ENCODE measurements at regions not wholly inside any gene's neighbourhood (a gene's known extent, or its start where the extent isn't known, plus 50 kb on each side); places are given as distances from the start of the nearest gene placed in this dataset.

DNA sequence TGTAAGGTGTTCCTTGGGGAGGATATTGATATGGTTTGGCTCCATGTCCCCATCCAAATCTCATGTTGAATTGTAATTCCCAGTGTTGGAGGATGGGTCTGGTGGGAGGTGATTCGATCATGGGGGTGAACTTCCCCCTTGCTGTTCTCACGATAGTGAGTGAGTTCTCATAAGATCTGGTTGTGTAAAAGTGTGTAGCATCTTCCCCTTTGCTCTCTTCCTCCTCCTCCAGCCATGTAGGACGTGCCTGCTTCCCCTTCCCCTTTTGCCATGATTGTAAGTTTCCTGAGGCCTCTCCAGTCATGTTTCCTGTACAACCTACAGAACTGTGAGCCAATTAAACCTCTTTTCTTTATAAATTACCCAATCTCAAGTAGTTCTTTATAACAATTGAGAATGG, 458.7 kb downstream of the LPIN1 start:
- H3K4me1 ChIP-seq (replicated peaks): no peaks in the 10 kb centered on the region
- intact Hi-C loops (cut with DNase I): no loop called here
- H3K27me3 ChIP-seq (replicated peaks; ENCODE audit: insufficient read depth): no peaks in the 10 kb centered on the region
- H3K27ac ChIP-seq: no peak overlapping the region
- no peaks in the 10 kb centered on the region for H3K9me3 ChIP-seq
- WGBS: 84% methylated on average over 3 of the region's 3 CpGs
- no peak for TF ChIP-seq POLR2A (IDR thresholded peaks at IDR 0.05)
- no peak for TF ChIP-seq POLR2AphosphoS5 (IDR thresholded peaks at IDR 0.05)
- TF ChIP-seq CTCF (IDR thresholded peaks at IDR 0.05): no peak
- H3K4me3 ChIP-seq: no peak overlapping the region
- no peak for DNase-seq (ENCODE audit: low spot score)
- H3K36me3 ChIP-seq: no peaks in the 10 kb centered on the region

GRCh38 chr2:12207491-12207890, 461.1 kb downstream of the LPIN1 start:
- no peak overlapping the region for H3K27ac ChIP-seq
- 96% methylated on average over 1 of the region's 1 CpG for WGBS
- H3K36me3 ChIP-seq: no peaks in the 10 kb centered on the region
- TF ChIP-seq POLR2AphosphoS5 (IDR thresholded peaks at IDR 0.05): no peak
- TF ChIP-seq CTCF (IDR thresholded peaks at IDR 0.05): no peak
- no peak for TF ChIP-seq POLR2A (IDR thresholded peaks at IDR 0.05)
- no peak for DNase-seq (ENCODE audit: low spot score)
- intact Hi-C loops (cut with DNase I): no loop called here
- no peak overlapping the region for H3K4me3 ChIP-seq
- no peaks in the 10 kb centered on the region for H3K27me3 ChIP-seq (replicated peaks; ENCODE audit: insufficient read depth)
- no peaks in the 10 kb centered on the region for H3K9me3 ChIP-seq
- no peaks in the 10 kb centered on the region for H3K4me1 ChIP-seq (replicated peaks)

DNA sequence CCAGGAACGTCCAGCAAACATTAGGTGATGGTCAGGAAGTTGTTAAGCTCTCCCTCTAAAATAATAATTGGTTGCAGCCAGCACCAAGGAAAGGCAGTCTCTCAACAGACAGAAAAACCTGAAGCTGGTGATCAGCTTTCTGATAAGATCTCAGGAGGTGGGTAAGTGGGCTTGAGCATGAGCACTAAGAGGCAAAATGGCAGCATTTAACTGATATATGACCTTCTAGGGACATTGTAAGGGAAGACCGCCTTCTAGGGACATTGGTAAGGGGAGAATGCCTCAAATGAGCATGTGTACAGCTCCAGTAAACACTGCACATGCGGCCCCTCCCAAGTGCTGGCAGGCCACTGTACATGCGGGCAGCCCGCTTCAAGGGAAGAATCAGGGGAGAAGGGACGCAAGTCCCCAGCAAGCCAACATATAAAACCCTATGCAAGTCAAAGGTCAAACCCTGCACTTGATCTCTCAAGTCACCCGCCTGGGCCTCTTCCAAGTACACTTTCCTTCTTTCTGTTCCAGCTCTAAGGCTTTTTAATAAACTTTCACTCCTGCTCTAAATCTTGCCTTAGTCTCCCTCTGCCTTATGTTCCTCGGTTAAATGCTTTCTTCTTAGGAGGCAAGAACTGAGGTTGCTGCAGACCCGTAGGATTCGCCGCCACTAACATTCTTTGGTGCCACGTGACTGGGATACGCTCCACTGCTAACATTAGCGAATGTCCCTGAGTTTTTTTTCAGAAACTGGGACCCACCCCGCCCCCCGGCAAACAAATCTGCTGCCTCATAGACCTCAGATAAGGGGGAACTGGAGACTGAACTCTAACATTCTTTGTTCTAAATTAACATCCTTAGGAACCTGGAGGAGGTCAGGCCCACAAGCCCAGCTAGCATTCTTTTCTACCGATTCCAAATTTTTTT, 463.8 kb downstream of the LPIN1 start:
- H3K27me3 ChIP-seq (replicated peaks; ENCODE audit: insufficient read depth): no peaks in the 10 kb centered on the region
- no peaks in the 10 kb centered on the region for H3K9me3 ChIP-seq
- no peak overlapping the region for H3K27ac ChIP-seq
- H3K4me1 ChIP-seq (replicated peaks): no peaks in the 10 kb centered on the region
- 97% methylated on average over 17 of the region's 17 CpGs for WGBS
- no peaks in the 10 kb centered on the region for H3K36me3 ChIP-seq
- no peak for DNase-seq (ENCODE audit: low spot score)
- TF ChIP-seq POLR2A (IDR thresholded peaks at IDR 0.05) (no peak), CTCF (IDR thresholded peaks at IDR 0.05) (no peak), POLR2AphosphoS5 (IDR thresholded peaks at IDR 0.05) (no peak)
- intact Hi-C loops (cut with DNase I): no loop called here
- no peak overlapping the region for H3K4me3 ChIP-seq

- H3K4me1 ChIP-seq (replicated peaks): no peaks in the 10 kb centered on the region
- TF ChIP-seq POLR2AphosphoS5 (IDR thresholded peaks at IDR 0.05) (no peak), CTCF (IDR thresholded peaks at IDR 0.05) (no peak), POLR2A (IDR thresholded peaks at IDR 0.05) (no peak)
- DNase-seq (ENCODE audit: low spot score): no peak
- WGBS: 76% methylated on average over 3 of the region's 3 CpGs
- no peak overlapping the region for H3K4me3 ChIP-seq
- H3K36me3 ChIP-seq: no peaks in the 10 kb centered on the region
- no peak overlapping the region for H3K27ac ChIP-seq
- no peaks in the 10 kb centered on the region for H3K9me3 ChIP-seq
- no peaks in the 10 kb centered on the region for H3K27me3 ChIP-seq (replicated peaks; ENCODE audit: insufficient read depth)
- intact Hi-C loops (cut with DNase I): no loop called here
Measured at GRCh38 chr2:12211326-12212175, 465.1 kb downstream of the LPIN1 start.
